ENCODE measurements at regions not wholly inside any gene's neighbourhood (a gene's known extent, or its start where the extent isn't known, plus 50 kb on each side); places are given as distances from the start of the nearest gene placed in this dataset.

DNA sequence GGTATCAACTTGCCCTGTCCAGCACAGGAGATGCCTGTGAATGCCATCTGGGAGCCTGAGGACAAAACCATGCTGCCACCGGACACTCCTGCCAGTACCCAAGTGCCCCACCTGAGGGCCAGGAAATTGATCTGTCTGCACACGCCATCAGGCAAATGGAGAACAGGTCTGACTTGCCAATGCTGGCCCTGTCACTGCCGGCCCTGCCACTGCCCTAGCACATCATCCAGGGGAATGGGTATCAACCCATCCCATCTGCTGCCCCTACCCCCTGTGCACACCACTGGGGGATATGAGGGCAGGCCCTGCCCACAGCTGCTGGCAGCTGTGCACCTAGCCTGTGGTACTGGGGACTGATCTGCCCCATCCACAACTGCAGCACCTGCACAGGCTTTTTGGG is 1081.6 kb upstream of the EYS start:
- TF ChIP-seq ELF4 (CRISPR knock-in tag; IDR thresholded peaks at IDR 0.05) (no peak), SPI1 (IDR thresholded peaks at IDR 0.05; ENCODE audit: borderline replicate concordance, low read depth, low read length) (no peak), HMG20B (CRISPR knock-in tag; IDR thresholded peaks at IDR 0.05) (no peak), MEF2D (tag; conservative IDR thresholded peaks at IDR 0.05; ENCODE audit: low read depth) (no peak), ZNF408 (CRISPR knock-in tag; IDR thresholded peaks at IDR 0.05; ENCODE audit: low read depth) (no peak)
- TF ChIP-seq, protein P1, sequence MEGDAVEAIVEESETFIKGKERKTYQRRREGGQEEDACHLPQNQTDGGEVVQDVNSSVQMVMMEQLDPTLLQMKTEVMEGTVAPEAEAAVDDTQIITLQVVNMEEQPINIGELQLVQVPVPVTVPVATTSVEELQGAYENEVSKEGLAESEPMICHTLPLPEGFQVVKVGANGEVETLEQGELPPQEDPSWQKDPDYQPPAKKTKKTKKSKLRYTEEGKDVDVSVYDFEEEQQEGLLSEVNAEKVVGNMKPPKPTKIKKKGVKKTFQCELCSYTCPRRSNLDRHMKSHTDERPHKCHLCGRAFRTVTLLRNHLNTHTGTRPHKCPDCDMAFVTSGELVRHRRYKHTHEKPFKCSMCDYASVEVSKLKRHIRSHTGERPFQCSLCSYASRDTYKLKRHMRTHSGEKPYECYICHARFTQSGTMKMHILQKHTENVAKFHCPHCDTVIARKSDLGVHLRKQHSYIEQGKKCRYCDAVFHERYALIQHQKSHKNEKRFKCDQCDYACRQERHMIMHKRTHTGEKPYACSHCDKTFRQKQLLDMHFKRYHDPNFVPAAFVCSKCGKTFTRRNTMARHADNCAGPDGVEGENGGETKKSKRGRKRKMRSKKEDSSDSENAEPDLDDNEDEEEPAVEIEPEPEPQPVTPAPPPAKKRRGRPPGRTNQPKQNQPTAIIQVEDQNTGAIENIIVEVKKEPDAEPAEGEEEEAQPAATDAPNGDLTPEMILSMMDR (IDR thresholded peaks at IDR 0.05 in 2 of 3, conservative IDR thresholded peaks at IDR 0.05 in 1 of 3; ENCODE audit: insufficient read depth in 2 of 3, low read depth in 1 of 3, low read length in 3 of 3) = no peak
- TF ChIP-seq, protein P2, sequence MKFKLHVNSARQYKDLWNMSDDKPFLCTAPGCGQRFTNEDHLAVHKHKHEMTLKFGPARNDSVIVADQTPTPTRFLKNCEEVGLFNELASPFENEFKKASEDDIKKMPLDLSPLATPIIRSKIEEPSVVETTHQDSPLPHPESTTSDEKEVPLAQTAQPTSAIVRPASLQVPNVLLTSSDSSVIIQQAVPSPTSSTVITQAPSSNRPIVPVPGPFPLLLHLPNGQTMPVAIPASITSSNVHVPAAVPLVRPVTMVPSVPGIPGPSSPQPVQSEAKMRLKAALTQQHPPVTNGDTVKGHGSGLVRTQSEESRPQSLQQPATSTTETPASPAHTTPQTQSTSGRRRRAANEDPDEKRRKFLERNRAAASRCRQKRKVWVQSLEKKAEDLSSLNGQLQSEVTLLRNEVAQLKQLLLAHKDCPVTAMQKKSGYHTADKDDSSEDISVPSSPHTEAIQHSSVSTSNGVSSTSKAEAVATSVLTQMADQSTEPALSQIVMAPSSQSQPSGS (CRISPR knock-in tag; IDR thresholded peaks at IDR 0.05) = no peak

Data from K562 (cell line).